SK-N-MC (cell line): ENCODE measurements at regions not wholly inside any gene's neighbourhood (a gene's known extent, or its start where the extent isn't known, plus 50 kb on each side); places are given as distances from the start of the nearest gene placed in this dataset.
"Not testable (repeated sequence)": the region's sequence is repeated elsewhere in the genome, so short reads cannot be mapped to it uniquely, and the experiment has no call there.

Source experiments
- DNase-seq: peaks from one replicate; pipeline ENCODE4 v3.0.0-alpha.2; 2011; ENCODE audit warnings: low read depth, low spot score
- H3K27ac ChIP-seq: fragments of 200-600 bp; sonication (generic); 2 replicates; pipeline ENCODE4 v1.5.1; 2016; ENCODE audit warnings: mixed run types
- H3K36me3 ChIP-seq: fragments of 200-600 bp; sonication (generic); 2 replicates; pipeline ENCODE4 v1.6.1; 2017; ENCODE audit warnings: antibody characterized with exemption, low read length, mixed read lengths; ENCODE audit not compliant: insufficient read depth
- H3K4me3 ChIP-seq: fragments of 200-600 bp; sonication (generic); 2 replicates; pipeline ENCODE4 v1.5.1; 2016
- H3K9ac ChIP-seq: fragments of 200-600 bp; sonication (generic); 2 replicates; pipeline ENCODE4 v1.8.0; 2017; ENCODE audit warnings: mixed run types, mixed read lengths; ENCODE audit not compliant: insufficient read length
- H3K9me3 ChIP-seq: fragments of 200-600 bp; sonication (generic); 2 replicates; pipeline ENCODE4 v1.6.1; 2017; ENCODE audit warnings: low read depth, mild to moderate bottlenecking, antibody characterized with exemption, low read length, moderate library complexity, mixed read lengths
- EZH2 ChIP-seq: fragments of 200-600 bp; sonication (generic); IDR thresholded peaks from one replicate; pipeline ENCODE4 v1.6.1; 2017; ENCODE audit warnings: antibody characterized with exemption
- FOXP2 ChIP-seq: optimal IDR thresholded peaks from 2 replicates; pipeline ENCODE3; 2011; ENCODE audit warnings: mild to moderate bottlenecking, moderate library complexity; ENCODE audit not compliant: insufficient read depth; ENCODE audit errors: extremely low read length, control extremely low read depth
- POLR2AphosphoS5 ChIP-seq: IDR thresholded peaks from 2 replicates; pipeline ENCODE4 v1.6.1; 2012; ENCODE audit warnings: mild to moderate bottlenecking, low read depth, low read length, borderline replicate concordance

GRCh38 chr12:131298526-131299369, 345.0 kb downstream of the ADGRD1 start:
- H3K27ac ChIP-seq, DNase-seq, H3K9me3 ChIP-seq, H3K36me3 ChIP-seq, H3K4me3 ChIP-seq, H3K9ac ChIP-seq: not testable (repeated sequence)

GRCh38 chr12:131299370-131299701, 345.6 kb downstream of the ADGRD1 start:
- not testable (repeated sequence) for H3K9me3 ChIP-seq, DNase-seq, H3K9ac ChIP-seq, H3K4me3 ChIP-seq, H3K36me3 ChIP-seq, H3K27ac ChIP-seq

GRCh38 chr12:131303576-131303975, 349.9 kb downstream of the ADGRD1 start:
- not testable (repeated sequence) for H3K9ac ChIP-seq, H3K9me3 ChIP-seq, H3K4me3 ChIP-seq, H3K27ac ChIP-seq, DNase-seq, H3K36me3 ChIP-seq

GRCh38 chr12:131304642-131305041, 350.9 kb downstream of the ADGRD1 start:
- H3K27ac ChIP-seq, H3K4me3 ChIP-seq, H3K9me3 ChIP-seq, H3K9ac ChIP-seq, H3K36me3 ChIP-seq, DNase-seq: not testable (repeated sequence)

- no peak overlapping the region for H3K27ac ChIP-seq
- no peak overlapping the region for H3K9ac ChIP-seq
- H3K4me3 ChIP-seq, result no peak overlapping the region
- no peaks in the 10 kb centered on the region for H3K36me3 ChIP-seq
- H3K9me3 ChIP-seq, result no peaks in the 10 kb centered on the region
- DNase-seq, result no peak
- TF ChIP-seq FOXP2, result no peak
- no peak for TF ChIP-seq EZH2
- no peak for TF ChIP-seq POLR2AphosphoS5
Measured at GRCh38 chr12:131309700-131310099, 356.0 kb downstream of the ADGRD1 start.

GRCh38 chr12:131310227-131310969, 356.7 kb downstream of the ADGRD1 start:
- H3K36me3 ChIP-seq, DNase-seq, H3K4me3 ChIP-seq, H3K27ac ChIP-seq, H3K9ac ChIP-seq, H3K9me3 ChIP-seq: not testable (repeated sequence)

- not testable (repeated sequence) for H3K9me3 ChIP-seq, DNase-seq, H3K9ac ChIP-seq, H3K27ac ChIP-seq, H3K4me3 ChIP-seq, H3K36me3 ChIP-seq
Measured at GRCh38 chr12:131311279-131311722, 357.6 kb downstream of the ADGRD1 start.

GRCh38 chr12:131311764-131312163, 358.1 kb downstream of the ADGRD1 start:
- no peak for TF ChIP-seq FOXP2
- TF ChIP-seq EZH2, result no peak
- no peak for TF ChIP-seq POLR2AphosphoS5
- no peak overlapping the region for H3K4me3 ChIP-seq
- DNase-seq, result no peak

GRCh38 chr12:131312382-131312781, 358.7 kb downstream of the ADGRD1 start:
- H3K36me3 ChIP-seq, H3K27ac ChIP-seq, H3K9ac ChIP-seq, DNase-seq, H3K9me3 ChIP-seq, H3K4me3 ChIP-seq: not testable (repeated sequence)

More at GRCh38 chr12:131311764-131312163, 358.1 kb downstream of the ADGRD1 start:
- Histone ChIP-seq H3K36me3 (no peaks in the 10 kb centered on the region), H3K9ac (no peak overlapping the region), H3K27ac (no peak overlapping the region), H3K9me3 (no peaks in the 10 kb centered on the region)
